ENCODE measurements at regions not wholly inside any gene's neighbourhood (a gene's known extent, or its start where the extent isn't known, plus 50 kb on each side); places are given as distances from the start of the nearest gene placed in this dataset.
"Not testable (repeated sequence)": the region's sequence is repeated elsewhere in the genome, so short reads cannot be mapped to it uniquely, and the experiment has no call there.

- DNase-seq (ENCODE audit: insufficient read length, low spot score), result no peak
- FAIRE-seq, result no peak
Measured at GRCh38 chr11:134737563-134738510, 325.8 kb upstream of the B3GAT1 start.

GRCh38 chr11:134736251-134736947 lies 324.4 kb upstream of the B3GAT1 start:
- FAIRE-seq, result no peak
- DNase-seq (ENCODE audit: insufficient read length, low spot score), result no peak

GRCh38 chr11:134734894-134735293 lies 322.9 kb upstream of the B3GAT1 start:
- FAIRE-seq, result no peak
- no peak for DNase-seq (ENCODE audit: insufficient read length, low spot score)

GRCh38 chr11:134734141-134734845 lies 322.3 kb upstream of the B3GAT1 start:
- no peak for DNase-seq (ENCODE audit: insufficient read length, low spot score)
- no peak for FAIRE-seq

- FAIRE-seq (no peak), DNase-seq (ENCODE audit: insufficient read length, low spot score) (no peak)
Measured at GRCh38 chr11:134733646-134734045, 321.6 kb upstream of the B3GAT1 start.

GRCh38 chr11:134731213-134731961 lies 319.3 kb upstream of the B3GAT1 start:
- FAIRE-seq, result no peak
- DNase-seq (ENCODE audit: insufficient read length, low spot score), result no peak

- FAIRE-seq (no peak), DNase-seq (ENCODE audit: insufficient read length, low spot score) (no peak)
Measured at GRCh38 chr11:134730561-134731212, 318.6 kb upstream of the B3GAT1 start.

- no peak for FAIRE-seq
- no peak for DNase-seq (ENCODE audit: insufficient read length, low spot score)
Measured at GRCh38 chr11:134730101-134730500, 318.1 kb upstream of the B3GAT1 start.

- DNase-seq (ENCODE audit: insufficient read length, low spot score) (no peak), FAIRE-seq (no peak)
Measured at GRCh38 chr11:134728186-134728585, 316.1 kb upstream of the B3GAT1 start.

- no peak for FAIRE-seq
- DNase-seq (ENCODE audit: insufficient read length, low spot score), result no peak
Measured at GRCh38 chr11:134727636-134728035, 315.6 kb upstream of the B3GAT1 start.

GRCh38 chr11:134727204-134727603 lies 315.2 kb upstream of the B3GAT1 start:
- no peak for FAIRE-seq
- no peak for DNase-seq (ENCODE audit: insufficient read length, low spot score)

GRCh38 chr11:134725716-134726639 lies 313.9 kb upstream of the B3GAT1 start:
- FAIRE-seq (no peak), DNase-seq (ENCODE audit: insufficient read length, low spot score) (no peak)

- no peak for DNase-seq (ENCODE audit: insufficient read length, low spot score)
- FAIRE-seq, result no peak
Measured at GRCh38 chr11:134725211-134725610, 313.2 kb upstream of the B3GAT1 start.

- FAIRE-seq, result no peak
- no peak for DNase-seq (ENCODE audit: insufficient read length, low spot score)
Measured at GRCh38 chr11:134724779-134725140, 312.7 kb upstream of the B3GAT1 start.

GRCh38 chr11:134724106-134724778 lies 312.2 kb upstream of the B3GAT1 start:
- FAIRE-seq, result no peak
- DNase-seq (ENCODE audit: insufficient read length, low spot score), result no peak

- DNase-seq (ENCODE audit: insufficient read length, low spot score); FAIRE-seq: not testable (repeated sequence)
Measured at GRCh38 chr11:134720691-134721070, 308.6 kb upstream of the B3GAT1 start.

GRCh38 chr11:134719940-134720690 lies 308.1 kb upstream of the B3GAT1 start:
- DNase-seq (ENCODE audit: insufficient read length, low spot score); FAIRE-seq: not testable (repeated sequence)

GRCh38 chr11:134719397-134719796 lies 307.4 kb upstream of the B3GAT1 start:
- DNase-seq (ENCODE audit: insufficient read length, low spot score) (no peak), FAIRE-seq (no peak)

All from GM19239 (cell line).